OCI-LY7 (cell line): ENCODE measurements at regions not wholly inside any gene's neighbourhood (a gene's known extent, or its start where the extent isn't known, plus 50 kb on each side); places are given as distances from the start of the nearest gene placed in this dataset.

ENCODE experiments used
- BruUV-seq: library from RNA; stranded (reverse); fragments of 400-500 nt; replicated peaks from 2 replicates; lab custom pipeline; 2021; lab: Mats Ljungman, UMichigan
- CTCF ChIA-PET: fragments of 300-600 bp; sonication (Branson Sonifier 250); formaldehyde crosslinking; loops from one replicate; lab custom pipeline; 2022; ENCODE audit warnings: antibody characterized with exemption; ENCODE audit not compliant: unreplicated experiment; lab: Charles Lee
- POLR2A ChIA-PET: fragments of 300-600 bp; sonication (Branson Sonifier 250); formaldehyde crosslinking; loops from one replicate; lab custom pipeline; 2022; ENCODE audit warnings: antibody characterized with exemption; lab: Charles Lee
- DNase-seq: peaks from one replicate; pipeline ENCODE4 v3.0.0-alpha.2; 2015; ENCODE audit warnings: low spot score
- H2AFZ ChIP-seq: fragments of 200-600 bp; sonication (generic), shearing (Covaris generic); 2 replicates; pipeline ENCODE4 v1.6.1; 2014; ENCODE audit warnings: mild to moderate bottlenecking, antibody characterized with exemption, low read length, moderate library complexity
- H3K27ac ChIP-seq: fragments of 200-600 bp; sonication (generic); 2 replicates; pipeline ENCODE4 v1.5.1; 2014; ENCODE audit warnings: mixed run types, low read depth, mild to moderate bottlenecking, moderate library complexity, low read length, inconsistent platforms; ENCODE audit not compliant: poor library complexity, severe bottlenecking
- H3K36me3 ChIP-seq: fragments of 200-600 bp; sonication (generic); 2 replicates; pipeline ENCODE4 v1.6.1; 2014; ENCODE audit warnings: mild to moderate bottlenecking, antibody characterized with exemption, low read length, moderate library complexity, mixed read lengths; ENCODE audit not compliant: insufficient read depth
- H3K4me1 ChIP-seq: fragments of 200-600 bp; sonication (generic); 2 replicates; pipeline ENCODE4 v1.5.1; 2014; ENCODE audit warnings: mild to moderate bottlenecking, low read length; ENCODE audit not compliant: insufficient read depth, poor library complexity, severe bottlenecking
- H3K4me2 ChIP-seq: fragments of 200-600 bp; sonication (generic); 2 replicates; pipeline ENCODE4 v1.6.1; 2014; ENCODE audit warnings: mild to moderate bottlenecking, low read length
- H3K4me3 ChIP-seq: fragments of 200-600 bp; sonication (generic); 2 replicates; pipeline ENCODE4 v1.5.1; 2014; ENCODE audit warnings: mild to moderate bottlenecking, low read depth, low read length; ENCODE audit not compliant: poor library complexity, severe bottlenecking
- H3K79me2 ChIP-seq: fragments of 200-600 bp; sonication (generic); 2 replicates; pipeline ENCODE4 v1.6.1; 2016; ENCODE audit warnings: low read depth, mild to moderate bottlenecking, low read length, moderate library complexity, mixed read lengths; ENCODE audit not compliant: insufficient read depth
- H3K9me2 ChIP-seq: fragments of 200-600 bp; sonication (generic); 2 replicates; pipeline ENCODE4 v1.6.1; 2016; ENCODE audit warnings: mild to moderate bottlenecking, low read length, mixed read lengths; ENCODE audit not compliant: insufficient read depth
- H3K9me3 ChIP-seq: fragments of 200-600 bp; sonication (generic); 2 replicates; pipeline ENCODE4 v1.6.1; 2014; ENCODE audit warnings: mild to moderate bottlenecking, mixed run types, low read length, mixed read lengths
- H4K20me1 ChIP-seq: fragments of 200-600 bp; sonication (generic); 2 replicates; pipeline ENCODE4 v1.6.1; 2014; ENCODE audit warnings: mild to moderate bottlenecking, antibody characterized with exemption, low read length, moderate library complexity, mixed read lengths; ENCODE audit not compliant: insufficient read depth
- CTCF ChIP-seq: fragments of 200-600 bp; sonication (generic); conservative IDR thresholded peaks from 2 replicates; pipeline ENCODE4 v1.5.1; 2014; ENCODE audit warnings: mild to moderate bottlenecking, antibody characterized with exemption, low read length, moderate library complexity, mixed read lengths
- EZH2phosphoT487 ChIP-seq: fragments of 200-600 bp; sonication (generic); IDR thresholded peaks from 2 replicates; pipeline ENCODE4 v1.6.1; 2018; ENCODE audit warnings: low read depth, borderline replicate concordance, mild to moderate bottlenecking, mixed run types, antibody characterized with exemption, low read length, moderate library complexity, mixed read lengths
- intact Hi-C: fragments of 100-400 bp; cut with micrococcal nuclease; formaldehyde crosslinking; loops from one replicate; pipeline ENCODE4 v1.10.0; 2022; ENCODE audit not compliant: unreplicated experiment

GRCh38 chr9:12980085-12980851 is 205.4 kb downstream of the LURAP1L start:
- Histone ChIP-seq H3K36me3 (no peaks in the 10 kb centered on the region), H2AFZ (no peak overlapping the region), H3K27ac (no peak overlapping the region), H3K4me1 (no peaks in the 10 kb centered on the region), H4K20me1 (no peaks in the 10 kb centered on the region), H3K4me2 (no peak overlapping the region), H3K9me3 (no peaks in the 10 kb centered on the region), H3K79me2 (no peaks in the 10 kb centered on the region), H3K4me3 (no peak overlapping the region), H3K9me2 (no peaks in the 10 kb centered on the region)
- intact Hi-C loops: no loop called here
- CTCF ChIA-PET: no interaction called here
- TF ChIP-seq EZH2phosphoT487 (no peak), CTCF (no peak)
- POLR2A ChIA-PET: no interaction called here
- no peak for DNase-seq
- BruUV-seq: no TSS peak

- CTCF ChIA-PET: no interaction called here
- Histone ChIP-seq H3K9me3 (no peaks in the 10 kb centered on the region), H3K4me3 (no peak overlapping the region), H3K79me2 (no peaks in the 10 kb centered on the region), H3K4me2 (no peak overlapping the region), H3K27ac (no peak overlapping the region), H4K20me1 (no peaks in the 10 kb centered on the region), H3K36me3 (no peaks in the 10 kb centered on the region), H3K4me1 (no peaks in the 10 kb centered on the region), H3K9me2 (no peaks in the 10 kb centered on the region), H2AFZ (no peak overlapping the region)
- POLR2A ChIA-PET: interaction anchor here (2.0 kb wide), 1 partner anchor 13 kb away, joined by 11 read pairs; no protein-coding TSS in a partner anchor
- no peak for DNase-seq
- TF ChIP-seq EZH2phosphoT487 (no peak), CTCF (no peak)
- BruUV-seq: no TSS peak
- intact Hi-C loops: no loop called here
Measured at GRCh38 chr9:12988258-12988657, 213.4 kb downstream of the LURAP1L start.

GRCh38 chr9:12989669-12990068 is 214.8 kb downstream of the LURAP1L start:
- CTCF ChIA-PET: no interaction called here
- Histone ChIP-seq H3K4me3 (no peak overlapping the region), H3K4me1 (no peaks in the 10 kb centered on the region), H2AFZ (no peak overlapping the region), H4K20me1 (no peaks in the 10 kb centered on the region), H3K4me2 (no peak overlapping the region), H3K9me2 (no peaks in the 10 kb centered on the region), H3K79me2 (no peaks in the 10 kb centered on the region), H3K36me3 (no peaks in the 10 kb centered on the region), H3K9me3 (no peaks in the 10 kb centered on the region), H3K27ac (no peak overlapping the region)
- no TSS peak for BruUV-seq
- DNase-seq: no peak
- POLR2A ChIA-PET: no interaction called here
- TF ChIP-seq EZH2phosphoT487: no peak
- TF ChIP-seq CTCF: no peak
- intact Hi-C loops: no loop called here
